ENCODE measurements at regions not wholly inside any gene's neighbourhood (a gene's known extent, or its start where the extent isn't known, plus 50 kb on each side); places are given as distances from the start of the nearest gene placed in this dataset.

- TF ChIP-seq EZH2 (IDR thresholded peaks at IDR 0.05; ENCODE audit: borderline replicate concordance, low read length) (no peak), CTCF (conservative IDR thresholded peaks at IDR 0.05 in 1 of 2, IDR thresholded peaks at IDR 0.05 in 1 of 2; ENCODE audit: extremely low read depth in 1 of 2, insufficient read depth in 1 of 2, low read depth in 1 of 2, low read length in 2 of 2) (no peak)
These were observed 111.3 kb downstream of the SLC17A6 start for GRCh38 chr11:22449441-22449840.
